ENCODE measurements at regions not wholly inside any gene's neighbourhood (a gene's known extent, or its start where the extent isn't known, plus 50 kb on each side); places are given as distances from the start of the nearest gene placed in this dataset.

GRCh38 chr16:55261301-55261700 lies 62.7 kb upstream of the IRX6 start:
- Histone ChIP-seq H3K27me3 (ENCODE audit: insufficient read depth, low read length) (peaks cover 4% of the 10 kb centered on the region), H3K27ac (ENCODE audit: low read depth, low read length) (no peak overlapping the region), H3K4me1 (ENCODE audit: control insufficient read depth, insufficient read depth, low read length, unreplicated experiment) (no peaks in the 10 kb centered on the region), H3K4me3 (ENCODE audit: low read depth, low read length) (no peak overlapping the region), H3K79me2 (ENCODE audit: control insufficient read depth, insufficient read depth, low read length, unreplicated experiment) (no peaks in the 10 kb centered on the region), H2AFZ (ENCODE audit: low read length, unreplicated experiment) (no peak overlapping the region), H3K36me3 (ENCODE audit: insufficient read depth, low read length) (no peaks in the 10 kb centered on the region)

GRCh38 chr16:55263271-55264250 lies 60.4 kb upstream of the IRX6 start:
- no peaks in the 10 kb centered on the region for H3K36me3 ChIP-seq (ENCODE audit: insufficient read depth, low read length)
- H2AFZ ChIP-seq (ENCODE audit: low read length, unreplicated experiment), result no peak overlapping the region
- H3K27me3 ChIP-seq (ENCODE audit: insufficient read depth, low read length), result no peaks in the 10 kb centered on the region
- no peak overlapping the region for H3K27ac ChIP-seq (ENCODE audit: low read depth, low read length)
- H3K4me1 ChIP-seq (ENCODE audit: control insufficient read depth, insufficient read depth, low read length, unreplicated experiment), result no peaks in the 10 kb centered on the region
- no peaks in the 10 kb centered on the region for H3K79me2 ChIP-seq (ENCODE audit: control insufficient read depth, insufficient read depth, low read length, unreplicated experiment)
- H3K4me3 ChIP-seq (ENCODE audit: low read depth, low read length), result no peak overlapping the region

GRCh38 chr16:55264949-55265348 lies 59.1 kb upstream of the IRX6 start:
- H3K4me3 ChIP-seq (ENCODE audit: low read depth, low read length), result no peak overlapping the region
- no peak overlapping the region for H2AFZ ChIP-seq (ENCODE audit: low read length, unreplicated experiment)
- no peaks in the 10 kb centered on the region for H3K36me3 ChIP-seq (ENCODE audit: insufficient read depth, low read length)
- no peak overlapping the region for H3K27ac ChIP-seq (ENCODE audit: low read depth, low read length)
- H3K79me2 ChIP-seq (ENCODE audit: control insufficient read depth, insufficient read depth, low read length, unreplicated experiment), result no peaks in the 10 kb centered on the region
- H3K4me1 ChIP-seq (ENCODE audit: control insufficient read depth, insufficient read depth, low read length, unreplicated experiment), result no peaks in the 10 kb centered on the region
- no peaks in the 10 kb centered on the region for H3K27me3 ChIP-seq (ENCODE audit: insufficient read depth, low read length)

- H3K27me3 ChIP-seq (ENCODE audit: insufficient read depth, low read length), result no peaks in the 10 kb centered on the region
- H3K27ac ChIP-seq (ENCODE audit: low read depth, low read length), result no peak overlapping the region
- H3K79me2 ChIP-seq (ENCODE audit: control insufficient read depth, insufficient read depth, low read length, unreplicated experiment), result no peaks in the 10 kb centered on the region
- no peak overlapping the region for H3K4me3 ChIP-seq (ENCODE audit: low read depth, low read length)
- H3K4me1 ChIP-seq (ENCODE audit: control insufficient read depth, insufficient read depth, low read length, unreplicated experiment), result no peaks in the 10 kb centered on the region
- H3K36me3 ChIP-seq (ENCODE audit: insufficient read depth, low read length), result no peaks in the 10 kb centered on the region
- H2AFZ ChIP-seq (ENCODE audit: low read length, unreplicated experiment), result no peak overlapping the region
Measured at GRCh38 chr16:55265926-55266325, 58.1 kb upstream of the IRX6 start.

GRCh38 chr16:55271945-55272513 lies 52.0 kb upstream of the IRX6 start:
- Histone ChIP-seq H3K79me2 (ENCODE audit: control insufficient read depth, insufficient read depth, low read length, unreplicated experiment) (no peaks in the 10 kb centered on the region), H2AFZ (ENCODE audit: low read length, unreplicated experiment) (no peak overlapping the region), H3K4me3 (ENCODE audit: low read depth, low read length) (no peak overlapping the region), H3K27me3 (ENCODE audit: insufficient read depth, low read length) (no peaks in the 10 kb centered on the region), H3K36me3 (ENCODE audit: insufficient read depth, low read length) (no peaks in the 10 kb centered on the region), H3K4me1 (ENCODE audit: control insufficient read depth, insufficient read depth, low read length, unreplicated experiment) (no peaks in the 10 kb centered on the region), H3K27ac (ENCODE audit: low read depth, low read length) (no peak overlapping the region)

DNA sequence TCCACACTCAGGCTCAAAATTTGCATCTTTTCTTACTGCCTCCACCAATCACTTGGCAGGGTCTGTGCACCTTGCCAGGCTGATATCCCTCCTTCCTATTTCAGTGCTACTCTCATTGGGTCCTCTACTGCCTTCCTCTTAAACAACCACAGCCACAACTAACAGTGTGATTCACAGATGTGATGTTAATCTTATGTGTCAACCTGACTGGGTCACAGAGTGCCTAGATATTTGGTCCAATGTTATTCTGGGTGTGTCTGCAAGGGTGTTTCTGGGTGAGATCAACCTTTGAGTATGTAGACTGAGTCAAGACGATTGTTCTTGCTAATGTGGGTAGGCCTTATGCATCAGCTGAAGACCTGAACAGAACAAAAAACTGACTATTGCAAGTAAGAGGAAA lies 51.3 kb upstream of the IRX6 start:
- Histone ChIP-seq H3K36me3 (ENCODE audit: insufficient read depth, low read length) (no peaks in the 10 kb centered on the region), H3K4me1 (ENCODE audit: control insufficient read depth, insufficient read depth, low read length, unreplicated experiment) (no peaks in the 10 kb centered on the region), H2AFZ (ENCODE audit: low read length, unreplicated experiment) (no peak overlapping the region)

GRCh38 chr16:55273356-55273755 lies 50.6 kb upstream of the IRX6 start:
- no peak overlapping the region for H3K27ac ChIP-seq (ENCODE audit: low read depth, low read length)

More for the DNA sequence above, 51.3 kb upstream of the IRX6 start:
- Histone ChIP-seq H3K27ac (ENCODE audit: low read depth, low read length) (no peak overlapping the region), H3K4me3 (ENCODE audit: low read depth, low read length) (no peak overlapping the region), H3K27me3 (ENCODE audit: insufficient read depth, low read length) (no peaks in the 10 kb centered on the region), H3K79me2 (ENCODE audit: control insufficient read depth, insufficient read depth, low read length, unreplicated experiment) (no peaks in the 10 kb centered on the region)

DNA sequence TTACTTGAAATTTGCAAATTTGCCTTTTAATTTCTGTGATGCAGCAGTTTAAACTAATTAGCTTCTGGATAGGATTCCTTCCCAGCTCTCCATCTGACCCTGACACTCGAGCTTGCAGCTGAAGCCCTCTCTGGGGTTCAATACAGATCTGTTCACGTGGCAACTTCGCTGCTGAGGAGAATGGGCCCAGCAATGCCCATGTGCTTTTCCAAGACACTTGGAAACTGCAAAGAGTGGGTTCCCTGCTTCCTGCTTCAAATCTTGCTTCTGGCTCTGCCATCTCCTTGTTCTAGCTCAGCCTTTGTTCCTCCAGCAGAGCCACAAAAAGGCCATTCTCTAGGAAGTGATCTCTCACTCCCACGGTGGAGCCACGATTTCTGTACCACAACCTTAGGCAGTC lies 50.0 kb upstream of the IRX6 start:
- Histone ChIP-seq H3K79me2 (ENCODE audit: control insufficient read depth, insufficient read depth, low read length, unreplicated experiment) (no peaks in the 10 kb centered on the region), H3K27ac (ENCODE audit: low read depth, low read length) (no peak overlapping the region), H3K36me3 (ENCODE audit: insufficient read depth, low read length) (no peaks in the 10 kb centered on the region), H3K4me3 (ENCODE audit: low read depth, low read length) (no peak overlapping the region), H3K27me3 (ENCODE audit: insufficient read depth, low read length) (no peaks in the 10 kb centered on the region), H2AFZ (ENCODE audit: low read length, unreplicated experiment) (no peak overlapping the region), H3K4me1 (ENCODE audit: control insufficient read depth, insufficient read depth, low read length, unreplicated experiment) (no peaks in the 10 kb centered on the region)

More at GRCh38 chr16:55273356-55273755, 50.6 kb upstream of the IRX6 start:
- Histone ChIP-seq H3K4me1 (ENCODE audit: control insufficient read depth, insufficient read depth, low read length, unreplicated experiment) (no peaks in the 10 kb centered on the region), H3K4me3 (ENCODE audit: low read depth, low read length) (no peak overlapping the region), H2AFZ (ENCODE audit: low read length, unreplicated experiment) (no peak overlapping the region), H3K27me3 (ENCODE audit: insufficient read depth, low read length) (no peaks in the 10 kb centered on the region), H3K36me3 (ENCODE audit: insufficient read depth, low read length) (no peaks in the 10 kb centered on the region), H3K79me2 (ENCODE audit: control insufficient read depth, insufficient read depth, low read length, unreplicated experiment) (no peaks in the 10 kb centered on the region)
